ENCODE measurements at regions not wholly inside any gene's neighbourhood (a gene's known extent, or its start where the extent isn't known, plus 50 kb on each side); places are given as distances from the start of the nearest gene placed in this dataset.

DNA sequence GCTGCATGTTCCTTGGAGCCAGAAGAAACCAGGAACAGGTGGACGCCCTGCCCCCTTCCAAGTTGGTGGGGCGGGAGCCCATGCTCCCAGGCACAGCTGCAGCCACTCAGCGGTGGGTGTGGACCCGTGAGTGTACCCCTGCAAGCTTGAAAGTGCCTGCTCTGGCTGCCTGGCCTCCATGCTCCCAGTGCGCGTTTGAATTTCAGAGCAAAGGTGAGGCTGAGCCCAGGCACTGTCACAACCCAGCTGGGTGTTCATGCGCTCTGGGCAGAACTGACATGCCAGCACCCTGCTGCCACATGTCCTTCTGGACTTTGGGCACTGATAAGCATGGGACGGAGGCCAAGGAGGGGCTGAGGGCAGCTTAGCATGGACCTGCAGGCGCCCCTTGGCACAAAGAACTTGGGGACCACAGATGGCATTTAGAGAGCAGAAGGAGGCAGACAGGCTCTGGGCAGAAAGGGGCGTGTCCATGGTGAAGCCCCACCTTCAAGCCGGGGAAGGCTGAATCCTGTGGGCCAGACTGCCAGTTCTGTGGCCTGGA is 402.0 kb upstream of the NRG3 start:
- TF ChIP-seq CTCF (IDR thresholded peaks at IDR 0.05): no peak
- no peak for TF ChIP-seq POLR2A (IDR thresholded peaks at IDR 0.05)
- no peak for TF ChIP-seq POLR2AphosphoS5 (IDR thresholded peaks at IDR 0.05)
